GM21529 (cell line): ENCODE measurements at regions not wholly inside any gene's neighbourhood (a gene's known extent, or its start where the extent isn't known, plus 50 kb on each side); places are given as distances from the start of the nearest gene placed in this dataset.
"Not testable (repeated sequence)": the region's sequence is repeated elsewhere in the genome, so short reads cannot be mapped to it uniquely, and the experiment has no call there.

Source experiments
- ATAC-seq: cut with Tn5 transposase; IDR thresholded peaks from one replicate; pipeline ENCODE4 v1.9.1; 2021; ENCODE audit not compliant: unreplicated experiment

DNA sequence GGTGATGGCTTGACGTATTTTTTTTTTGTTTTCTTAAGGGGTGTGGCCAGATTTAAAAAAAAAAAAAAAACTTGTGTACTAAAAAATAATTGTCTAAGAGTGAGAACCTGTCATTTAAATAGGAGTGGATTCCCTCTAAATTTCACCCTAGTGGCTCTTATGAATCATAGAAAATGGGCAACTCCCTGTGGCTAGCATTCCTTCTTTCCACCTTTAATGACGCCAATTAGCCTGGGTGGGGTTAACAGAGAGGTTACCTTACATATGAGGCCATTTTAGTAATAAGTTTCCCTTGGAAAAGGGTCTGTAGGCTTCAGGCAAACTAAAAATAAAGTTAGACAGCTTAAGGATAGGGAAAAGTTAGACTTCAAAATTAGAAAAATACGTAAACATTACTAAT lies 223.5 kb upstream of the FAM241A start:
- no peak for ATAC-seq

GRCh38 chr4:111923786-111924185 lies 221.5 kb upstream of the FAM241A start:
- no peak for ATAC-seq

DNA sequence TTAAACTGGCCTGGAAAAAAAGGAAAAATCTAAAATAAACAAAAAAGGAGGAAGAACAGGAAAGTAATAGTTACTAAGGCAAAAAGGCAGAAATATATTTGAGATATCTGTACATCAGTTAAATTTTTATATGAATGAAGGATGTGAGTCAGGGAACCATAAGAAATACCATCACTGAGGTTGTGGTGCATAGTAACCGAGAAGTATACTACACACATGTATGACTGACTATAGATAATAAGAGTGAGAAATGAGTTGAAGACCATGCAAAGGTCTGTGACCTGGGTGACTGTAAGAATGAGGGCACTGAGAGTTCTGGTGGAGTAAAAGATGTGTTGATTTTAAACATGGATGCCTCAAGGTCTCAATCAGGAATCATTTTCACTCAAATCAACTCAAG lies 220.6 kb upstream of the FAM241A start:
- no peak for ATAC-seq

DNA sequence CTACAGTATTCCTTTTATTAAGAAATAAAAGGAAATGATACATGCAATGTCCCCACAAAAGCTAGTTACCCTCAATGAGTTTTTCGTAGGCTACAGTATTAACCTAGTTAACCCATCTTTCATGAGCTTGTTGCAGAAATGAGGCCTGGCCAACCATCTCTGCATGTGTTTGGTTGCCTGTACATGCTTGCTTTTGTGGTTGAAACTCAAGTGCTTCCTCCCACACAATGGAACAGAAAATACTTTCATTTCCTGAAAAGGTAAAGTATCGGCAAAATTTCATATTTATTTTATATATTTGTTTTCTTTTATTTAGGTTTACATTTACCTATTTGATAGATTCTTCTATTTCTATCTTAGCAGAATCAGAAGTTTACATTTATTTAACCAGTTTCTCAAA lies 214.6 kb upstream of the FAM241A start:
- ATAC-seq, result peak; percentile 99

DNA sequence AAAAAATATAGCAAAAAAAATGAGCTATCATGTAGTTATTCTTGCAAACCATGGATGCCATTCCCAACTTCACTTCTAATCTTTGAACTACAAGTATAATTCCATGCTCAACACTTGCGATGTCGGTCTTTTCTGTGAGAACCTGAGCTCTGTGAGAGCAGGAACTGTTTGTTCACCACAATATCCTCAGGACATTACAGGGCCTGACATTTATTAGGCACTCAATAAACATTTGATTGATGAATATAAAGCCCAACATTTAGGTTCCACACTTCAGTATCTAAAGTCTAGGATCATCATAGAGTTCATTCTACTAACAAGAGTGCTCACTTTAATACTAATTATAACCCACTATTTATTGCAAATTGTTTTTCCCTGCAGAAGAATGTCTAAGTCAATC lies 211.6 kb upstream of the FAM241A start:
- ATAC-seq, result no peak

DNA sequence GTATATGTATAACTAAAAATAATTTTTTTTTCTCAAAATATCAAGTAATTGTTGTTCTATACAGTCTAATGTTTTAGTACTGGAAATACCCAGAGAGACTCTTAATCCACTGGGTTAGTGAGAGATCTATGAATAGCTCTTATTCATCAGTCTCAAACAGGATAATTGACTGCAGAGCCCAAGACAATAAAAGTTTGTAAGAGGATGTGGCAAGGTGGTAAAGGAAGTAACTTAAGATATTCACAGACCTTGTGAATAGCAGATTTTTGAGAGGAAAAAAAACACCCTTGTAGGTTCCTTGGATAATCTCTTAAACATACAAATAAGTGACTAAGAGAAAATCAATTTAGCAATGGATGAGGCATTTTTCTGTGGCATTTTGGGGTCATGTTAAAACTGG lies 210.9 kb upstream of the FAM241A start:
- ATAC-seq, result no peak

- ATAC-seq, result peak; percentile 86
These were observed 207.9 kb upstream of the FAM241A start for GRCh38 chr4:111937368-111937767.

GRCh38 chr4:111941957-111942356 lies 203.3 kb upstream of the FAM241A start:
- no peak for ATAC-seq

GRCh38 chr4:111943796-111944203 lies 201.5 kb upstream of the FAM241A start:
- ATAC-seq, result peak; percentile 90

DNA sequence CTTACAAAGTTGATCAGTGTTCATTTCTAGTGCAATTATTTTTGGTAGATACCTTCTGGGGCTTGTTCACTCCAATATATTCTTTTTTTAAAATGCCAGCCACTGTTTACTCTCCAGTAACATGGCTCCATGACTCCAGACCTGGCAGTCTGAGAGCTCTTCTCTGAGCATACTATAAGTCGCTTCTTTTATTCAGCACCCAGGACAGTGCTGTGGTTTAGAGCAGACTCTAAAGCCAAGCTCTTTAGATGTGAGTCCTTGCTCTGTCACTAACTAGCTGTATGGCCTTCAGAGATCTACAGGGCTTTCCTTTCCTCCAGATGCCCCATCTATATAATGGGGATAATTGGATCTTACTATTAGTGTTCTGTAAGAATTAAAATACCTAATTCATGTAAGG lies 200.2 kb upstream of the FAM241A start:
- no peak for ATAC-seq

GRCh38 chr4:111946800-111947199 lies 198.5 kb upstream of the FAM241A start:
- ATAC-seq, result no peak

DNA sequence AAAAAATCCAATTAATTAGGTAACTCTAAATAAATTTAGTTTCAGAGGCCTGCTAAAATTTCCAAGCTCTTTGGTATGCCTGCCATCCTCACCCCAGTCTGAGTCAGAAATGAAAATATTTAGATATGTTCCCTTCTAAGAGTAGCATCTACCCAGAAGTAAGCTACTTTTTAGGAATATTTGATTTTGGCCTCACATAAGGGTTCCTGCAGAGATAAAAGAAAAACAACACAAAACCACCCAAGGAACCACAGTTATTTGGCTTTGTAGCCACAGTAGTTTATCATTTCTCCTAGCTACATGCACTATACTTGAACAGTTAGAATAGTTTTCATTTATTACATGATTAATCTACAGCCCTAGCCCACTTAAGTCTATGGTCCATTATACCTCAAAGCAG lies 192.6 kb upstream of the FAM241A start:
- no peak for ATAC-seq

- ATAC-seq, result no peak
These were observed 190.7 kb upstream of the FAM241A start for GRCh38 chr4:111954550-111954949.

- no peak for ATAC-seq
These were observed 190.3 kb upstream of the FAM241A start for GRCh38 chr4:111955001-111955400.

DNA sequence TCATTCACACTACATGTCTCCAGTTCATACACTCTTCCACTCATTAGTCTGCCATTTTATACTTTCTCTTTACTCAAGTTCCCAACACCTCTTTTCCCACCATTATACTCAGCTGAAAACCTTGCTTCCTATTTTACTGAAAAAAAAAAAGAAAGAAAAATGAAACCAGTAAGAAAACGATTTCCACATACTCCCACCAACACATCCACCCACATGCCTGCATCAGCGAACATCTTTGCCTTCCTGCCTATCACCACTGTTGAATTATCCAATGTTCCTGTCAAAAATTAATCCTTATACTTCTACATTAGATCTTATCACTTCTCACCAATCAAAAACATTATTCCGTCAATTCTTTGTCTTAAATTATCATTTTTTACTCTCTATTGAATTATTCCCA lies 188.1 kb upstream of the FAM241A start:
- ATAC-seq, result no peak

DNA sequence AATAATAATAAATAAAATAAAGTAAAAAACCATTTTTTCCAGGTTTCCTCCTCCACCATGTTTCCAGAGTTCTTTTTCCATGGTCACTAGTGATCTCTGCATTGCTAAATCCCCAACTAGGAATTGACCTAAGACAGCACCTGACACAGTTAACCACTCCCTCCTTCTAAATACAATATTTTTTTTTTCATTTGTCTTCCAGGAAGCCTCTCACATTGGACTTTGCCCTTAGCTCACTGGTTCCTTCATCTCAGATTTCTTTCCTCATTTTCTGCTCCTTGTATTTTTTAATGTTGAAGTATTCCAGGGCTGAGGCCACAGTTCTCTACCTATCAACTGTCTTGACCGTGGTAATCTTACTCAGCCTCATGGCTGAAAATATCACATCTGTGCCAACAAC lies 187.3 kb upstream of the FAM241A start:
- no peak for ATAC-seq

- ATAC-seq, result peak; percentile 34
These were observed 186.0 kb upstream of the FAM241A start for GRCh38 chr4:111959222-111959621.

DNA sequence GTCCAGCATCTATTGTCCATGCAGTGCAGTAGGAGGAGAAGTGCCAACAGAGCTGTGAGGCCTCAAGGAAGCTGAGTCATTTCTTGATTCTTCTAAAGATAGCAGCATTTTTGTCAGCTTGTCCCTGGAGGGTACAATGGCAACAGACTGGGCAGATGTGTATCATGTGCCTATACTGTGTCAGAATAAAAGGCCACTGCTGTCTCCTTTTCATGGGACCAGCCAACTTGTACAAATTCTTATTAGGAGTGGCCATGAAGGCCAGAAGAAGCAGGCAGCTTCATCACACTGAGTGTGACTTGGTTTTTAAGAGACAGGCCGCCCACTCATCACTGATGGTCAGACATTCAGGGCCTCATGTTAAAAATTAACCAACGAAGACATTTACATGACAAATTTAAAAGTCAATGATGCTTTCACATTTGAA lies 185.0 kb upstream of the FAM241A start:
- peak; percentile 85 for ATAC-seq

DNA sequence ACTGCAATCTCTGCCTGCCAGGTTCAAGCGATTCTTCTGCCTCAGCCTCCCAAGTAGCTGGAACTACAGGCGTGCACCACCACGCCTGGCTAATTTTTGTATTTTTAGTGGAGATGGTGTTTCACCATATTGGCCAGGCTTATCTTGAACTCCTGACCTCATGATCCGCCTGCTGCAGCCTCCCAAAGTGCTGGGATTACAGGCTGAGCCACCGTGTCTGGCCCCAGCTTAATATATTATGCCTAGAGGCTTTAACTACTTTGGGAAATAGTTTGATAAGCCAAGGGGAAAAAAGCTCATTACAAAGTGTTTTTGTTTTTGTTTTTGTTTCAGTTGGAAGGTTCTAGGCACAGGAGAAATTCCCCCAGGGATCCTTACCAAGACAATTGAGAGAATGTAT lies 184.2 kb upstream of the FAM241A start:
- not testable (repeated sequence) for ATAC-seq

GRCh38 chr4:111961809-111962208 lies 183.4 kb upstream of the FAM241A start:
- ATAC-seq, result no peak

GRCh38 chr4:111963158-111963700 lies 182.0 kb upstream of the FAM241A start:
- peak; percentile 36 for ATAC-seq

GRCh38 chr4:111977419-111977965 lies 167.8 kb upstream of the FAM241A start:
- no peak for ATAC-seq

DNA sequence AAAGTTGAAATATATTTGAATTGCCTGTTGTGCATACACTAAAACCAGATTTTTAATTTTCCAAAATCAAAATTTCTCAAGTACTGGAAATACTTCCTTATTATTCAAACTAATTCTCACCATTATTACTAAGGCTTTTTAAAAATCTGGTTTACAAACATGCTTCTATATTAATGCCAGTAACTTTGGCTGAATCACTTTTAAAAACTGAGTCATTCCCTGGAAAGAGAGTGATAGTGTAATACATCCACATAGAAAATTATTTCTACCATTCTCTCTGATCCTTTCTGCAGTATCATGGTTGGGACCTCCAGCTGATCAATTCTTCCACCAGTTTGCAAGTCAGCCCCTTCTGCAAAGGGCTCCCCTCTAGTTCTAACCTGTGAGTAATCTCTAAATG lies 165.3 kb upstream of the FAM241A start:
- ATAC-seq, result no peak
